Pancreas (tissue), 10 donors: ENCODE measurements at regions not wholly inside any gene's neighbourhood (a gene's known extent, or its start where the extent isn't known, plus 50 kb on each side); places are given as distances from the start of the nearest gene placed in this dataset.

ENCODE experiments used
- ATAC-seq, 4 donors: fragments of 200-7000 bp; cut with Tn5 transposase; one replicate each; pipeline versions ENCODE4 v1.8.0 to v1.9.1; 2020; ENCODE audit warnings: mild to moderate bottlenecking in 4 of 4, moderate library complexity in 4 of 4
- DNase-seq, 6 donors: peaks; one replicate each; pipeline ENCODE4 v3.0.0-alpha.2; 2020
- FAIRE-seq: peaks from 2 replicates; lab custom pipeline; 2012; peaks lifted over from hg19 to GRCh38; lab: Jason Lieb, UNC
- H3K27ac ChIP-seq, 4 donors: fragments of 200-600 bp; sonication (generic); 1 replicate in 3 of 4; 2 replicates in 1 of 4; pipeline versions ENCODE4 v1.5.0 to v1.8.0; 2020
- H3K27me3 ChIP-seq, 4 donors: fragments of 200-600 bp; one replicate each; pipeline ENCODE4 v1.8.0; 2021
- H3K36me3 ChIP-seq, 3 donors: fragments of 200-600 bp; sonication (generic) in 1 of 3; one replicate each; pipeline versions ENCODE4 v1.5.0 to v1.8.0; 2020 to 2021
- H3K4me1 ChIP-seq, 3 donors: fragments of 200-600 bp; one replicate each; pipeline ENCODE4 v1.8.0; 2021
- H3K4me3 ChIP-seq, 4 donors: fragments of 200-600 bp; sonication (generic) in 2 of 4; one replicate each; pipeline versions ENCODE4 v1.5.0 to v1.8.0; 2020 to 2021
- H3K9me3 ChIP-seq, 4 donors: fragments of 200-600 bp; one replicate each; pipeline ENCODE4 v1.8.0; 2021
- CTCF ChIP-seq, 4 donors: fragments of 200-600 bp; sonication (generic) in 3 of 4; IDR thresholded peaks; one replicate each; pipeline versions ENCODE4 v1.5.0 to v1.8.0; 2021; ENCODE audit warnings: antibody characterized with exemption in 4 of 4
- WGBS, 2 donors: extraction: QIAGEN DNeasy Blood & Tissue Kit; methylation state at CpG; one replicate each; pipeline ENCODE4 v1.1.7; 2013; 5-methylcytosine and 5-hydroxymethylcytosine counted together
- intact Hi-C, 3 donors: fragments of 100-400 bp; cut with DNase I; formaldehyde crosslinking; loops; one replicate each; pipeline versions ENCODE4 v1.11.1 to v1.14.2; 2022
- donor health status: healthy with polysubstance abuse.
- donor health status: DM: no; HTN: no; CAD: no; lungs with moderate emphysema.
- donor health status: DM: no; HTN: no; CAD: no.
- donor health status: control.
- donor health status: control.
- donor health status: Bipolar disorder and iron deficiency.
- donor health status: DM: yes; HTN: yes; CAD: no.
- donor health status: DM: no; HTN: no; CAD: no.
- donor health status: DM: no; HTN: no; CAD: no.
- donor health status: DM: yes; HTN: yes; CAD: no.

GRCh38 chr2:16152071-16152927 is 211.9 kb downstream of the MYCN start:
- WGBS, 2 donors = 80 to 86% methylated on average over 5 of the region's 5 CpGs
- Histone ChIP-seq H3K27ac (no peak overlapping the region), H3K27me3 (no peaks in the 10 kb centered on the region), H3K4me3 (no peak overlapping the region), H3K36me3 (no peaks in the 10 kb centered on the region), H3K9me3 (no peaks in the 10 kb centered on the region), H3K4me1 (no peaks in the 10 kb centered on the region)
- no peak for TF ChIP-seq CTCF (IDR thresholded peaks at IDR 0.05)
- intact Hi-C loops = no loop called here
- FAIRE-seq (no peak), ATAC-seq (no peak), DNase-seq (no peak)

DNA sequence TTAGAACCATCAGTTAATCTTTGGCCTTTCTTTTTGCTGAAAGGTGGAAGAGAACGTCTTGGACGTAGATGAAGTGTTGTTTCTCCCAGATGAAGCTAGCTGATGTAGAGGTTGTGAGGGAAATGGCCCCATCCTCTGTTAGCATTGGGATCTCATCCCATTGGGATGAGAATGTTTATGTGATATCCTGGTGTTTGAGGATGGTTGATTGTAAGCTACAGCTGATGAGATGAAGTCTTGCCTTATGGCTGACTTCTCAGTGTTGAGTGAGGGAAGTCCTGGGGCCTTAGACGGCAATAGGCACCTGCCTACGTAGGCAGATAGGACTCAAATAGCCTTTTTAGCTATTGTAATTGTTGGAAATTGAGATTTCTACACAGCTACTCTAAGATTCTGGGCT is 211.3 kb downstream of the MYCN start:
- 75 to 77% methylated on average over 4 of the region's 4 CpGs for whole genome bisulfite sequencing, 2 donors

DNA sequence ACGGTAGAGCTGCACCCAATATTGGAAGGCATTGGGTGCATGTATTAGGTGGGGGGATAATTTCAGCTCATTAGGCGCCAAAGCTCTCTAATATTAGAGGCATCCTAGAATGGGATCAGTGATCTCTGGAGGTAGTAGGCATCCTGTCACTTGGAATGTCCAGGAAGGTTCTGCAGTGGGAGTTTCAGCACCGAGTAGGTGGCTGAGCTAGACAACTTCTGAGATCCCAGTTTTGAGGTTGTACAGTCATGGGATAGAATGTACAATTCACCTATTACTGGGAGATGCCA is 210.9 kb downstream of the MYCN start:
- TF ChIP-seq CTCF (IDR thresholded peaks at IDR 0.05) = no peak
- DNase-seq (no peak), FAIRE-seq (no peak), ATAC-seq (no peak)
- Histone ChIP-seq H3K4me1 (no peaks in the 10 kb centered on the region), H3K27ac (no peak overlapping the region), H3K9me3 (no peaks in the 10 kb centered on the region), H3K36me3 (no peaks in the 10 kb centered on the region), H3K27me3 (no peaks in the 10 kb centered on the region), H3K4me3 (no peak overlapping the region)
- intact Hi-C loops = no loop called here
- WGBS, 2 donors = 77 to 79% methylated on average over 3 of the region's 3 CpGs

More for the DNA sequence above, 211.3 kb downstream of the MYCN start:
- intact Hi-C loops = no loop called here
- no peak for TF ChIP-seq CTCF (IDR thresholded peaks at IDR 0.05)
- H3K9me3 ChIP-seq = no peaks in the 10 kb centered on the region
- H3K4me3 ChIP-seq = no peak overlapping the region
- no peaks in the 10 kb centered on the region for H3K27me3 ChIP-seq
- H3K36me3 ChIP-seq = no peaks in the 10 kb centered on the region
- FAIRE-seq = no peak
- no peak for ATAC-seq
- H3K4me1 ChIP-seq = no peaks in the 10 kb centered on the region
- H3K27ac ChIP-seq = no peak overlapping the region
- no peak for DNase-seq

GRCh38 chr2:16150456-16151280 is 210.3 kb downstream of the MYCN start:
- H3K4me1 ChIP-seq = no peaks in the 10 kb centered on the region
- H3K27me3 ChIP-seq = no peaks in the 10 kb centered on the region
- intact Hi-C loops = no loop called here
- 71 to 72% methylated on average over 5 of the region's 5 CpGs for WGBS, 2 donors
- DNase-seq = no peak
- H3K27ac ChIP-seq = no peak overlapping the region
- H3K36me3 ChIP-seq = no peaks in the 10 kb centered on the region
- TF ChIP-seq CTCF (IDR thresholded peaks at IDR 0.05) = no peak
- no peak for FAIRE-seq
- no peaks in the 10 kb centered on the region for H3K9me3 ChIP-seq
- ATAC-seq = no peak
- no peak overlapping the region for H3K4me3 ChIP-seq
